ENCODE measurements at regions not wholly inside any gene's neighbourhood (a gene's known extent, or its start where the extent isn't known, plus 50 kb on each side); places are given as distances from the start of the nearest gene placed in this dataset.

DNA sequence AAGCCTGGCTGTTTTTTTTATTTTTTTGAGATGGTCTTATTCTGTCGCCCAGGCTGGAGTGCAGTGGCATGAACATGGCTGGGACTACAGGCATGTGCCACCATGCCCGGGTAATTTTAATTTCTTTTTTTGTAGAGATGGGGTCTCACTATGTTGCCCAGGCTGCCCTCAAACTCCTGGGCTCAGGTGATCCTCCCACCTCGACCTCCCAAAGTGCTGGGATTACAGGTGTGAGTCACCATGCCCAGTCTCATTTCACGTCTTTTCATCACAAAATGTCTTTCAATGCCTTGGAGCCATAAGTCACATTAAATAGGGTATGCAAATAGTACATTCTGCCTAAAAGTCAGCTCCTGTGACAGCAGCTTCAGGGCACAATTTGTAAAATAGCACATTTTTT, 52.8 kb downstream of the SOX2 start:
- no peak overlapping the region for H3K4me3 Mint-ChIP-seq
- no peak for ATAC-seq
- H3K36me3 Mint-ChIP-seq, result no peaks in the 10 kb centered on the region
- no peaks in the 10 kb centered on the region for H3K9me3 Mint-ChIP-seq
- H3K27me3 Mint-ChIP-seq, result no peaks in the 10 kb centered on the region
- H3K4me1 Mint-ChIP-seq, result no peaks in the 10 kb centered on the region
- no peak overlapping the region for H3K27ac Mint-ChIP-seq

GRCh38 chr3:181770296-181770695, 58.6 kb downstream of the SOX2 start:
- Mint-ChIP-seq H3K36me3 (no peaks in the 10 kb centered on the region), H3K4me1 (no peaks in the 10 kb centered on the region), H3K27ac (no peak overlapping the region), H3K27me3 (no peaks in the 10 kb centered on the region), H3K4me3 (no peak overlapping the region), H3K9me3 (no peaks in the 10 kb centered on the region)
- no peak for ATAC-seq

GRCh38 chr3:181771120-181771519, 59.4 kb downstream of the SOX2 start:
- H3K27me3 Mint-ChIP-seq, result no peaks in the 10 kb centered on the region
- ATAC-seq, result no peak
- no peaks in the 10 kb centered on the region for H3K36me3 Mint-ChIP-seq
- H3K4me3 Mint-ChIP-seq, result no peak overlapping the region
- no peak overlapping the region for H3K27ac Mint-ChIP-seq
- no peaks in the 10 kb centered on the region for H3K9me3 Mint-ChIP-seq
- H3K4me1 Mint-ChIP-seq, result no peaks in the 10 kb centered on the region

GRCh38 chr3:181772166-181772565, 60.4 kb downstream of the SOX2 start:
- no peak overlapping the region for H3K27ac Mint-ChIP-seq
- H3K36me3 Mint-ChIP-seq, result no peaks in the 10 kb centered on the region
- no peak overlapping the region for H3K4me3 Mint-ChIP-seq

DNA sequence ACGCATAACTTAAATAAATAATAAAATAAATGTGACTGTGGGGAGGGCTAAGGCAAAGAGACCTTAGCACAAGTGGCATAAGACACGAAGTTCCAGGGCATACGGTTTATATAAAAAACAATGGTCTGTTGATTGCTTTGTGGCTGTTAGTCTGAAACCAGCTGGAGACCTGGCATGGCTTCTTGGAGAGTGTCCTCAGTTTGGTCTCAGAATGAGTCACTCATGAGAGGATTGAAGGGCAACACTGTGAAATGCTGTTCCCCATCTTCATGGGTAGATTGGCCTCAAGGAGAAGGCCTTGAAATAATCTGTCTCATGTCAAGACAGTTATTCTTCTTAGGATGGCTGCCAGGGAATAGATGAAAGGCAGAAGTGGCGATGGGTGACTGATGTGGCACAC, 62.2 kb downstream of the SOX2 start:
- Mint-ChIP-seq H3K36me3 (no peaks in the 10 kb centered on the region), H3K4me3 (no peak overlapping the region), H3K27me3 (no peaks in the 10 kb centered on the region), H3K4me1 (no peaks in the 10 kb centered on the region), H3K27ac (no peak overlapping the region), H3K9me3 (no peaks in the 10 kb centered on the region)
- no peak for ATAC-seq

More at GRCh38 chr3:181772166-181772565, 60.4 kb downstream of the SOX2 start:
- Mint-ChIP-seq H3K4me1 (no peaks in the 10 kb centered on the region), H3K9me3 (no peaks in the 10 kb centered on the region), H3K27me3 (no peaks in the 10 kb centered on the region)
- ATAC-seq, result no peak

DNA sequence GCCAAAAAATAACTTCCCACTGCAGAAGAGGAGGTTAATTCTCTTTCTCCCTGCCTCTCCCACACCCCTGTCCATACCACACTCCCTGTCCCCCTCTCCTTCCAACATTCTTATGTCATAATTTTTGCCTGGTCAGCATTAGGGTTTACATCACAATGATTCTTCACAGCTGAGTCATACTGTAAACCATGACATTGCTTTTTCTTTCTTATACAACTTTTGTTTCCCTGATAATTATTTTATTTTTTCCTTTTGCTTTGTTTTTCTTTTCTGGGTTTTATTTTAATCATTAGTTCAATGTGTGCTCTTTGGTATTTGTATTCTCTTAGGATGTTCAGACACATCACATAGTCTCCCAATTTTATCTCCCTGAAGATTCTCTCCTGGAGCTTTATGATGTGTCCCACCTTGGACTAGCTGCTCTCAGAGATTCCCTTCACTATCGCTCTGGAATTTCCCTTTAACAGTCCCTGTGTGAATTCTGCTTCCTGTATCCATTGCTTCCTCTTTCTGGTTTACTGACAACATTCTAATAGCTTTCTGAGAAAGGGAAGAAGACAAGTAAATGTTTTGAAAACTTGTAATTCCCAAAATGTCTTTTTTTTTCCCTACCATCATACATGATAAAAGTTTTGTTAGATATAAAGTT, 70.7 kb downstream of the SOX2 start:
- Mint-ChIP-seq H3K9me3 (no peaks in the 10 kb centered on the region), H3K27me3 (no peaks in the 10 kb centered on the region), H3K27ac (no peak overlapping the region), H3K36me3 (no peaks in the 10 kb centered on the region), H3K4me3 (no peak overlapping the region), H3K4me1 (no peaks in the 10 kb centered on the region)
- ATAC-seq, result no peak

DNA sequence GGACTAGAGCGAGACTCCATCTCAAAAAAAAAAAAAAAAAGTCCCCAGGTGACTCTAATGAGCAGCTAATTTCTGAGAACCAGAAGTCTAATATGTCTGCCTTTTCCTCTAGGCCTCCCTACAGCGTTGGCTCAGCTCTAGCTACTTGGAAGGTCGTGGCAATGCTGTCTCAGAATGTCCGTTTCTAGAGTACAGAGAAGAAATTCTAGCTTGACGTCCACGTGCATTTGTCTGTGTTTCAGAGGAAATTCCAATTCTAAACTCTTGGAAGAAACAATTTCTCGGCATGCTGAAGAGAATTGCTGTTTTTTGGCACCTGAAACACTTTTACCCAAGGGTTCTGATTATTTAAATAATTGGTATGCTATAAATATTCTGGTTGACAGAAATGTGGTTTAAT, 78.8 kb downstream of the SOX2 start:
- ATAC-seq, result no peak
- Mint-ChIP-seq H3K36me3 (no peaks in the 10 kb centered on the region), H3K9me3 (no peaks in the 10 kb centered on the region), H3K4me1 (no peaks in the 10 kb centered on the region), H3K4me3 (no peak overlapping the region), H3K27me3 (no peaks in the 10 kb centered on the region), H3K27ac (no peak overlapping the region)

GRCh38 chr3:181791056-181791955, 79.6 kb downstream of the SOX2 start:
- Mint-ChIP-seq H3K36me3 (no peaks in the 10 kb centered on the region), H3K4me3 (no peak overlapping the region), H3K9me3 (no peaks in the 10 kb centered on the region), H3K4me1 (no peaks in the 10 kb centered on the region), H3K27me3 (no peaks in the 10 kb centered on the region), H3K27ac (no peak overlapping the region)
- no peak for ATAC-seq

DNA sequence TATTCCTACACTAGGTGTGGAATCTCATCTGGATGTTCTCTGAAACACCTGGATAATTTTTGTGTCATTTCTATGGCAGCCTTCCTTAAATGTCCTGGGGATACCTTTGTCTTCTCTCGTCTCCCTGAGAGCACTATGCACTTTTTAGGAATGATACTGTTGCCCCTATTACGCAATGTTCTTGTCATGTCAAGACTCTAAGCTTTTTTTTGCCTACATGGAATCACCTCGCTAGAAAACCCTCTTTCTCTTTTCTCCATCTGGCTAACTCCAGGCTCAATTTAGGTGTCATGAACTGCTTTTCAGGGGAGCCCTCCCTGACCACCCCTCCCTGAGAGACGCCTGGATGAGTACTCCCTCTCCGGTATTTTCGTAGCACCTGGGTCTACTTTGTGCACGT, 81.3 kb downstream of the SOX2 start:
- no peak for ATAC-seq
- H3K9me3 Mint-ChIP-seq, result no peaks in the 10 kb centered on the region
- no peaks in the 10 kb centered on the region for H3K27me3 Mint-ChIP-seq
- H3K27ac Mint-ChIP-seq, result no peak overlapping the region
- no peak overlapping the region for H3K4me3 Mint-ChIP-seq
- no peaks in the 10 kb centered on the region for H3K4me1 Mint-ChIP-seq
- no peaks in the 10 kb centered on the region for H3K36me3 Mint-ChIP-seq

DNA sequence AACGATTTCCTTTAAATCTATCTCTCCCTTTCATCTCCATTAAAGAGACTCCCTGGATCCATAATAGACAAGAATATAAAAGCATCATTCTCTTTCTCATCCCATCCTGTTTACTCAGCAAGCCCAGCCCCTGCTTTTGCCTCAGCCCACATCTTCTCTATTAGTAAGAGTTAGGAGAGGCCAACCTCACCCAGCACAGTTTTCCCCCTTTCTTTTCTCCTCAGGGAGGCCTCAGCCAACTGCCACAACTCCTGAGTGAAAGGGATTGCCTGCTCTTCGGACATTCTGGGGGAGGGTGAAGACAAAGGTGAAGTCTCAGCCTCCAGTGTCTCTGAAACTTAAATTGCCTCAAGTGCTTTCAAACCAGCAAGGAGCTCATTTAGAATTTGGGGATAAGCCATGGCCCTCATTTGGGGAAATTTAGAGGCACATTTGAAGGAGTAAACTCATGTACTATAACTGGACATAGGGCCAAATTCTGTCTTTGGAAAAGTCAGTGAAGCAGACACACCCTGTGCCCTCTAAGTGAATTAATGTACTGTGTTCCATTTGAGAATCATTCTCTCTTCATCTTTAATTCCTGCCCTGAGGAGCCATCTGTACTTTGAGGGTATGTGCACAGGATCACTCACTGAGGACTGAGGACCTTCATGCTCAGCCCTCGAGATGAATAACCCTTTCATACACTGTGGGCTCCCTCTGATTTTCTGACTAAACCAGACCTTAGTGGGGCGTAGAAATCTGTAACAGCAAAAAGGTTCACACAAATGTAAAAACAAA, 82.5 kb downstream of the SOX2 start:
- Mint-ChIP-seq H3K27ac (no peak overlapping the region), H3K36me3 (no peaks in the 10 kb centered on the region), H3K9me3 (no peaks in the 10 kb centered on the region), H3K27me3 (no peaks in the 10 kb centered on the region), H3K4me3 (no peak overlapping the region), H3K4me1 (no peaks in the 10 kb centered on the region)
- no peak for ATAC-seq

- H3K9me3 Mint-ChIP-seq, result no peaks in the 10 kb centered on the region
- H3K36me3 Mint-ChIP-seq, result no peaks in the 10 kb centered on the region
- no peak for ATAC-seq
- no peaks in the 10 kb centered on the region for H3K4me1 Mint-ChIP-seq
- peaks cover 13% of the 10 kb centered on the region for H3K27me3 Mint-ChIP-seq
- H3K27ac Mint-ChIP-seq, result no peak overlapping the region
- H3K4me3 Mint-ChIP-seq, result no peak overlapping the region
These were observed 84.9 kb downstream of the SOX2 start for GRCh38 chr3:181796641-181797040.

GRCh38 chr3:181797431-181797830, 85.7 kb downstream of the SOX2 start:
- Mint-ChIP-seq H3K36me3 (no peaks in the 10 kb centered on the region), H3K27me3 (peaks cover 13% of the 10 kb centered on the region), H3K9me3 (no peaks in the 10 kb centered on the region), H3K4me3 (no peak overlapping the region), H3K4me1 (no peaks in the 10 kb centered on the region), H3K27ac (no peak overlapping the region)
- ATAC-seq, result no peak

DNA sequence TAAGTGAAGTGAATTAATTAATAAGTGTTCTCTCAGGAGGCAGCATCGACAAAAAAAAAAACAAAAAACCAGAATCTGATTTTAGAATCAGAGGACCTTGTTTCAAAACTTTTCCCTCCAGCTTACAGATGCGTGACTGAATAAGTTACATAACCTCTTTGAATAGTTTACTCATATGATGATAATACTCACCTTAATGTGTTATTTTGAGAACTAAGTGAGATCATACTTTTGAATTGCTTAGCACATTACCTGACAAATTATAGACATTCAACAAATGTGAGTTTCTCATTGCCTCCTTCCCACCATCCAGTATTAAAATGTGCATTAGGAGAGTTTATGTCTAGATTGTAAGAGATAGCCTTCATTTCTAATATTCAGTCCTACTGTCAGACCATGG, 94.0 kb downstream of the SOX2 start:
- no peak for ATAC-seq
- peaks cover 4% of the 10 kb centered on the region for H3K27me3 Mint-ChIP-seq
- no peaks in the 10 kb centered on the region for H3K36me3 Mint-ChIP-seq
- no peak overlapping the region for H3K4me3 Mint-ChIP-seq
- H3K27ac Mint-ChIP-seq, result no peak overlapping the region
- peaks cover 24% of the 10 kb centered on the region for H3K4me1 Mint-ChIP-seq
- H3K9me3 Mint-ChIP-seq, result peaks cover 2% of the 10 kb centered on the region

DNA sequence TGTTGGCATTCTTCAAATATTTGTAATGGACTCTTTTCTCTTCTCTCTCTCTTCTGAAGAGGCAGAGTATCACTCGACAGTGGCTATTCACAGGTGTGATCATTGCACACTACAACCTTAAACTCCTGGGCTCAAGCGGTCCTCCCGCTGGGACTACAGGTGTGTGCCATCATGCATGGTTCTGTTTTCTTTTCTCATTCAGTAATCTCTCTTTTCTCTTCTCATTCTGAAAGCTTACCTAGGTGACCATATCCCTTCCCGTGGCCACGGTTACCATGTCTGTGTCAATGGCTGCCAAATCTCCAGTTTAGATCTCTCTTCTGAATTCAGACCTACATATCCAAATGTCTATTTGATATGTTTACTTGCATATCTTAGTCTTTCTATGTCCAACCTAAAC, 96.3 kb downstream of the SOX2 start:
- Mint-ChIP-seq H3K27ac (no peak overlapping the region), H3K4me1 (peaks cover 24% of the 10 kb centered on the region), H3K9me3 (peaks cover 2% of the 10 kb centered on the region), H3K4me3 (no peak overlapping the region), H3K36me3 (no peaks in the 10 kb centered on the region), H3K27me3 (no peaks in the 10 kb centered on the region)
- ATAC-seq, result peak; percentile 36

DNA sequence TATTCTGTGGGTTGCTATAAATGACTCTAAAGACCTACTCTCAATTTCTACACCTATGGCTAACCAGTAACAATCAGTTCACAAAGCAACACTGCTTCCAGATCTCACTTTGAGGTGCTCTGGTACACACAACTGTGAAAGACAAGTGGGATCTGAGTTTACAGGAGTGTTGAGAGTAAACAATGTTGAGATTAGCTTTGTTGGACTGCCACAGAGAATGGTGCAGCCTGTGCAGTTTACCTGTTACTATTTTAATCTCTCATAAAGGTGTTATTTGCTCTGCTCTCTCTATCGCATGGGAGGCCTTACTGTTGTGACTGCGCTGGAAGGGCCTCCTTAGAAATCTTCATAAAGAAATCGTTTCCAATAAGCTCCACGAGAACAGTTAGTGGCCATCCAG, 112.0 kb downstream of the SOX2 start:
- H3K4me1 Mint-ChIP-seq, result no peaks in the 10 kb centered on the region
- H3K27ac Mint-ChIP-seq, result no peak overlapping the region
- ATAC-seq, result no peak

More for the DNA sequence above, 112.0 kb downstream of the SOX2 start:
- Mint-ChIP-seq H3K9me3 (no peaks in the 10 kb centered on the region), H3K4me3 (no peak overlapping the region), H3K36me3 (no peaks in the 10 kb centered on the region), H3K27me3 (peaks cover 18% of the 10 kb centered on the region)

Data from stimulated activated memory B cell treated with anti-CD40 and anti-IgM and Interleukin-4, amounts not matched to agents 10 μg/mL and 1 μg/mL and 100 μg/mL, for 72 hours (primary cell).